ELR (cell line): ENCODE measurements at regions not wholly inside any gene's neighbourhood (a gene's known extent, or its start where the extent isn't known, plus 50 kb on each side); places are given as distances from the start of the nearest gene placed in this dataset.
"Not testable (repeated sequence)": the region's sequence is repeated elsewhere in the genome, so short reads cannot be mapped to it uniquely, and the experiment has no call there.

Experiments
- DNase-seq: peaks from one replicate; pipeline ENCODE4 v3.0.0-alpha.2; 2015; ENCODE audit warnings: low read depth

- DNase-seq, result not testable (repeated sequence)
Measured at GRCh38 chr4:4037399-4038138, 189.2 kb downstream of the OTOP1 start.

GRCh38 chr4:4045823-4046222, 180.9 kb downstream of the OTOP1 start:
- not testable (repeated sequence) for DNase-seq

- not testable (repeated sequence) for DNase-seq
Measured at GRCh38 chr4:4046686-4047085, 180.0 kb downstream of the OTOP1 start.

GRCh38 chr4:4047202-4047601, 179.5 kb downstream of the OTOP1 start:
- not testable (repeated sequence) for DNase-seq

GRCh38 chr4:4048227-4048626, 178.5 kb downstream of the OTOP1 start:
- not testable (repeated sequence) for DNase-seq

- not testable (repeated sequence) for DNase-seq
Measured at GRCh38 chr4:4050781-4051180, 175.9 kb downstream of the OTOP1 start.

GRCh38 chr4:4052933-4053332, 173.8 kb downstream of the OTOP1 start:
- DNase-seq, result peak; percentile 8

GRCh38 chr4:4057226-4057625, 169.5 kb downstream of the OTOP1 start:
- DNase-seq, result not testable (repeated sequence)

- DNase-seq, result not testable (repeated sequence)
Measured at GRCh38 chr4:4084171-4084570, 142.6 kb downstream of the OTOP1 start.

GRCh38 chr4:4089716-4090419, 136.9 kb downstream of the OTOP1 start:
- DNase-seq, result peak; percentile 19

- not testable (repeated sequence) for DNase-seq
Measured at GRCh38 chr4:4090720-4091119, 136.0 kb downstream of the OTOP1 start.

GRCh38 chr4:4092159-4092558, 134.6 kb downstream of the OTOP1 start:
- not testable (repeated sequence) for DNase-seq

- DNase-seq, result not testable (repeated sequence)
Measured at GRCh38 chr4:4099610-4100009, 127.1 kb downstream of the OTOP1 start.

- DNase-seq, result not testable (repeated sequence)
Measured at GRCh38 chr4:4106923-4107322, 119.8 kb downstream of the OTOP1 start.

- peak; percentile 40 for DNase-seq
Measured at GRCh38 chr4:4107411-4108107, 119.2 kb downstream of the OTOP1 start.

GRCh38 chr4:4115381-4115780, 111.3 kb downstream of the OTOP1 start:
- DNase-seq, result not testable (repeated sequence)

- peak; percentile 18 for DNase-seq
Measured at GRCh38 chr4:4116901-4117300, 109.8 kb downstream of the OTOP1 start.

GRCh38 chr4:4134368-4134767, 92.4 kb downstream of the OTOP1 start:
- not testable (repeated sequence) for DNase-seq

GRCh38 chr4:4136621-4137020, 90.1 kb downstream of the OTOP1 start:
- DNase-seq, result not testable (repeated sequence)
